ENCODE measurements at regions not wholly inside any gene's neighbourhood (a gene's known extent, or its start where the extent isn't known, plus 50 kb on each side); places are given as distances from the start of the nearest gene placed in this dataset.

DNA sequence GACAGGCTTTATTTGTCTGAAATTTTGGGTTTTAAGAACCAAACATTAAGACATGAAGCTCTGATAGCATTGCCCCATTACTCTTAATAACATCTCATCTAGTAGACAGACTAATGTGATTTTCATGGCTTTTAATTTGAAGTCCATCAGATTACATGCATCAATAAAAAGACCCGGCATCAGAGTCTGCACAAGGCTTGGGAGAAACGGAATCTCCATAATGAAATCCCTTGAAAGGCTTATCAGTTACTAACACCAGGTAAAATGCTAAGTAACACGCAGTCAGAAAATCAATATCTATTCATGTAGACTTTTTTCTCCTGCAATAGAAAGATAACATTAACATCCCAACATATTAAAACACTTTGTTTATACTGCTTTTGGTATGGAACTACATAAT is 1485.2 kb upstream of the DDX18 start:
- TF ChIP-seq, protein P1, sequence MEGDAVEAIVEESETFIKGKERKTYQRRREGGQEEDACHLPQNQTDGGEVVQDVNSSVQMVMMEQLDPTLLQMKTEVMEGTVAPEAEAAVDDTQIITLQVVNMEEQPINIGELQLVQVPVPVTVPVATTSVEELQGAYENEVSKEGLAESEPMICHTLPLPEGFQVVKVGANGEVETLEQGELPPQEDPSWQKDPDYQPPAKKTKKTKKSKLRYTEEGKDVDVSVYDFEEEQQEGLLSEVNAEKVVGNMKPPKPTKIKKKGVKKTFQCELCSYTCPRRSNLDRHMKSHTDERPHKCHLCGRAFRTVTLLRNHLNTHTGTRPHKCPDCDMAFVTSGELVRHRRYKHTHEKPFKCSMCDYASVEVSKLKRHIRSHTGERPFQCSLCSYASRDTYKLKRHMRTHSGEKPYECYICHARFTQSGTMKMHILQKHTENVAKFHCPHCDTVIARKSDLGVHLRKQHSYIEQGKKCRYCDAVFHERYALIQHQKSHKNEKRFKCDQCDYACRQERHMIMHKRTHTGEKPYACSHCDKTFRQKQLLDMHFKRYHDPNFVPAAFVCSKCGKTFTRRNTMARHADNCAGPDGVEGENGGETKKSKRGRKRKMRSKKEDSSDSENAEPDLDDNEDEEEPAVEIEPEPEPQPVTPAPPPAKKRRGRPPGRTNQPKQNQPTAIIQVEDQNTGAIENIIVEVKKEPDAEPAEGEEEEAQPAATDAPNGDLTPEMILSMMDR (IDR thresholded peaks at IDR 0.05; ENCODE audit: low read length, missing control alignments): no peak
- DNase-seq (ENCODE audit: low read depth): no peak
- no peak overlapping the region for H3K4me3 ChIP-seq (replicated peaks; ENCODE audit: low read depth, low read length)

DNA sequence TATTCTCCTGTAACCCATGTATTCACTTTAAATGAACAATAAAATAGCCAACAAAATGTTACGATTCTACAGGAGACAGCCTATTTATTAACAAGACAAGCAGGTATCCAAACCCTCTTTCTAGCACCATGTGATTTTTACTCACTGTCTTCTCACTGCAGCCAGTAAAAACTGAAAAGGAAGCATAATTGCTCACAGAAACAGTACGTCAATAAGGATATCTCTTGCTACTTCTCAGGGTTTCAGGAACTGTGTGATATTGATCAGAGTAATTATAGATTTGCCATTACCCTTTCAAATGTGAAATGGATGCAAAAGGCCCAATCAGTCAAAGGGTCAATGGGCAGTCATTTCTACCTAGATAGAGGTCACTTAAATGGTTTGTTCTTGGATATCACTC is 1473.8 kb upstream of the DDX18 start:
- no peak for DNase-seq (ENCODE audit: low read depth)
- TF ChIP-seq, protein P1 (IDR thresholded peaks at IDR 0.05; ENCODE audit: low read length, missing control alignments): no peak
- no peak overlapping the region for H3K4me3 ChIP-seq (replicated peaks; ENCODE audit: low read depth, low read length)

DNA sequence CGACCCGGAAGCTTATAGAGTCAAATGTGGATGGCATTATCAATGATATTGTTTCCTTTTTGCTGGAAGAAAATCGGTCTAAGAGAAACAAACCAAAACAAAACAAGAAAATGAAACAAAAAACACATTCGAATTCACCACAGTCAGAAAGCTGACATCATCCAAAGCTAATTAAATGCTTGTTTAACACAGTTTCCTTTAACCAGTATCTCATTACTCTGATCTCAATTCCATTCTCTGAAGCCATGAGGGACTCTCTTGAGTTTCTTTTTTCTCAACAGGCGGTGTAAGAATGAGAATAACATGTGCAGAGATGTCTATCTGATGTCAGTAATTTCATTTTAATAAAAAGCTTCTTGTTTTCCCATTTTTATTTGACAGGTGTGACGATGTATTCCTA is 1448.3 kb upstream of the DDX18 start:
- no peak for DNase-seq (ENCODE audit: low read depth)
- H3K4me3 ChIP-seq (replicated peaks; ENCODE audit: low read depth, low read length): no peak overlapping the region
- TF ChIP-seq, protein P1 (IDR thresholded peaks at IDR 0.05; ENCODE audit: low read length, missing control alignments): no peak

DNA sequence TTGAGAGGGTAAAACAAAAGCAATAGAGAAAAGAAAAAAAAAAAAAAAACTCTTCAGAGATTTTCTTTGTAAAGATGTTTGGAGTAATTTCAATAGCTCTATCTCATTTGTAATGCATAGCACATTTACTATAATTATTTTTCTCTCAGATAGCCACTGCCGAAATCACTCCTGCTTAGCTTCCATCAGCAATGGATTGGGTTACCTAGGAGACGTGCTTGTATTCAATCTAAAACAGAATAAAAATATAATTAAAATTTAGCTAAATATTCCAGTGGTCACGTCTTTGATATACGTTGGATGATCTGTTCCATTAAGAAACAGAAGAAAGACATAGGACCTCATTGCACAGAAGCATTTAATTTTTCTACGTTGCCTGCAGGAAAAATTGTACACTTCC is 1435.7 kb upstream of the DDX18 start:
- H3K4me3 ChIP-seq (replicated peaks; ENCODE audit: low read depth, low read length): no peak overlapping the region
- TF ChIP-seq, protein P1 (IDR thresholded peaks at IDR 0.05; ENCODE audit: low read length, missing control alignments): no peak
- no peak for DNase-seq (ENCODE audit: low read depth)

DNA sequence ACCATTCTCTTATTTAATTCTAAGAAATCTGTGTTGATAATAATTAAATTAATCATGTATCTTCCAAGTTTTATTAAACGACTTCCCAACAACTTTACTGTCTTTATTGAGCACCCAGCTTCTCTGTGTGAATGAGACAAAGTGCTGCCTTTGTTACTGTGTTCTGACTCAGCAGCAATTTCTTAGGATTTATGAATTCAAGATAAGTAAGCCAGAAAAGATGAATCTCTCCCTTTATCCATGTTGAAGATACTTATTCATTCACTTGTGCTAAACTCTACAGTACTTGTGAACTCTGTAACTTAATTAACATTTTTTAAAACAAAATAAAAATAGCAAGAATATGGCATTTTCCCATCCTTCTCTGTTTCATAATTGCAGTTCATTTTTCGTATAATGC is 1403.3 kb upstream of the DDX18 start:
- TF ChIP-seq, protein P1 (IDR thresholded peaks at IDR 0.05; ENCODE audit: low read length, missing control alignments): no peak
- DNase-seq (ENCODE audit: low read depth): no peak
- H3K4me3 ChIP-seq (replicated peaks; ENCODE audit: low read depth, low read length): no peak overlapping the region

DNA sequence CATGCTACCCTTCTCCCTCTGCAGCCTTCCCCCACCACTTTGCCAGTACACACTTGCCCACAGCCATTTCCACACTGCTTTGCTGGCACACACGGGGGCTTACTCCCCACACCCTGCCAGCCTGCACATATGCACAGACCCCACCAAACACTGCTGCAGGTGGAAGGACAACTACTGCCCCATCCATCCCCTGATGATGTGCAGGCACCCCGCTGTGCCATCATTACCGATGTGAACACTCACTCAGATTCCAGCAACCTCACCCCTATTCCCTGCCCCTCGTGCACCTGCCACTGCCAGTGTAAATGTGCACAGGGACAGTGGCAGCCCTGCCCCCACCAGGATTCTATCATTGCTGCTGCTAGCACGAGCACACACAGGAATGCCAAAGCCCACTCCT is 1400.8 kb upstream of the DDX18 start:
- H3K4me3 ChIP-seq (replicated peaks; ENCODE audit: low read depth, low read length): no peak overlapping the region
- TF ChIP-seq, protein P1 (IDR thresholded peaks at IDR 0.05; ENCODE audit: low read length, missing control alignments): no peak
- no peak for DNase-seq (ENCODE audit: low read depth)

DNA sequence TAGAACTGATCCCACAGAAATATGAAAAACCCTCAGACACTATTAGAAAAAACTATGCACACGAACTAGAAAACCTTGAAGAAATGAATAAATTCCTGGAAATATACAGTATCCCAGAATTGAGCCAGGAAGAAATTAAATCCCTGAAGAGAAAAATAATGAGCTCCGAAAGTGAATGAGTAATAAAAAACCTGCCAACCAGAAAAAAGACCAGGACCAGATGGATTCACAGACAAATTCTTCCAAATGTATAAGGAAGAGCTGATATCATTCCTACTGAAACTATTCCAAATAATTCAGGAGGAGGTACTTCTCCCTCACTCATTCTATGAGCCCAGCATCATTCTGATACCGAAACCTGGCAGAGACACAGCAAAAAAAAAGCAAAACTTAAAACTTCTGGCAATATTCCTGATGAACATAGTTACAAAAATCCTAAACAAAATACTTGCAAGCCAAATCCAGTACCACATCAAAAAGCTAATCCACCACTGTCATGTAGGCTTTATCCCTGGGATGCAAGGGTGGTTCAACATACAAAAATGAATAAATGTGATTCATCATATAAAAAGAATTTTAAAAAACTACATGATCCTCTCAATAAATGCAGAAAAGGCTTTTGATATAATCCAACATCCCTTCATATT is 1397.6 kb upstream of the DDX18 start:
- TF ChIP-seq, protein P1 (IDR thresholded peaks at IDR 0.05; ENCODE audit: low read length, missing control alignments): no peak
- DNase-seq (ENCODE audit: low read depth): peak; percentile 0
- H3K4me3 ChIP-seq (replicated peaks; ENCODE audit: low read depth, low read length): no peak overlapping the region

All from fibroblast of pulmonary artery (primary cell).